ENCODE measurements at regions not wholly inside any gene's neighbourhood (a gene's known extent, or its start where the extent isn't known, plus 50 kb on each side); places are given as distances from the start of the nearest gene placed in this dataset.

DNA sequence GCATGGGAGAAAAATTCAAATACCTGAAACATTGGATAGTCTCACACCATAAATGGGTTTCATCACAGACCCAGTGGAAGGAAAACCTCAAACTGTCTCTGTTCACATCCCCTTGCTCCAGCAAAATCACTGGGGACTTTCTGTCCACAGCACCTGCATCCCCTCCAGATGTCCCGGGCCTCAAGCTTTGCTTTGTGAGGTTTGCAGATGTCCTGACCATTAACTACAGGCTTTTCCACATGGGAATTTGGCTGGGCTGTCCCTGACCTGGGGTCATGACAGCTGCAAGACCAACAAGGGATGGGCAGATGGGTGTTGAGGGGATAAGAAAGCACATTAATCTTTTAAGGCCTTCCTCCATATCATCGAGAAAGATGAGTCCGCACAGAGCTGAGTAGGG, 427.9 kb downstream of the TXNL1 start:
- TF ChIP-seq, protein P1, sequence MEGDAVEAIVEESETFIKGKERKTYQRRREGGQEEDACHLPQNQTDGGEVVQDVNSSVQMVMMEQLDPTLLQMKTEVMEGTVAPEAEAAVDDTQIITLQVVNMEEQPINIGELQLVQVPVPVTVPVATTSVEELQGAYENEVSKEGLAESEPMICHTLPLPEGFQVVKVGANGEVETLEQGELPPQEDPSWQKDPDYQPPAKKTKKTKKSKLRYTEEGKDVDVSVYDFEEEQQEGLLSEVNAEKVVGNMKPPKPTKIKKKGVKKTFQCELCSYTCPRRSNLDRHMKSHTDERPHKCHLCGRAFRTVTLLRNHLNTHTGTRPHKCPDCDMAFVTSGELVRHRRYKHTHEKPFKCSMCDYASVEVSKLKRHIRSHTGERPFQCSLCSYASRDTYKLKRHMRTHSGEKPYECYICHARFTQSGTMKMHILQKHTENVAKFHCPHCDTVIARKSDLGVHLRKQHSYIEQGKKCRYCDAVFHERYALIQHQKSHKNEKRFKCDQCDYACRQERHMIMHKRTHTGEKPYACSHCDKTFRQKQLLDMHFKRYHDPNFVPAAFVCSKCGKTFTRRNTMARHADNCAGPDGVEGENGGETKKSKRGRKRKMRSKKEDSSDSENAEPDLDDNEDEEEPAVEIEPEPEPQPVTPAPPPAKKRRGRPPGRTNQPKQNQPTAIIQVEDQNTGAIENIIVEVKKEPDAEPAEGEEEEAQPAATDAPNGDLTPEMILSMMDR (IDR thresholded peaks at IDR 0.05; ENCODE audit: low read depth, low read length, poor library complexity, severe bottlenecking) = no peak
- no peak for TF ChIP-seq EZH2phosphoT487 (IDR thresholded peaks at IDR 0.05; ENCODE audit: borderline replicate concordance, low read length)
